ENCODE measurements at regions not wholly inside any gene's neighbourhood (a gene's known extent, or its start where the extent isn't known, plus 50 kb on each side); places are given as distances from the start of the nearest gene placed in this dataset.

GRCh38 chr11:96738311-96738710 lies 348.5 kb downstream of the JRKL start:
- TF ChIP-seq POLR2A (IDR thresholded peaks at IDR 0.05) (no peak), CTCF (IDR thresholded peaks at IDR 0.05 in 4 of 5, conservative IDR thresholded peaks at IDR 0.05 in 1 of 5) (no peak)

All from gastrocnemius medialis (tissue), 4 donors.